Bronchial epithelial cell (primary cell): ENCODE measurements at regions not wholly inside any gene's neighbourhood (a gene's known extent, or its start where the extent isn't known, plus 50 kb on each side); places are given as distances from the start of the nearest gene placed in this dataset.
A peak's percentile ranks its signal among the peaks of the same experiment; 100 is the strongest.

Experiments used
- DNase-seq: peaks from one replicate; pipeline ENCODE4 v3.0.0-alpha.2; 2010; ENCODE audit warnings: low read depth
- FAIRE-seq: peaks from 2 replicates; lab custom pipeline; 2011; peaks lifted over from hg19 to GRCh38; lab: Jason Lieb, UNC
- H3K27me3 ChIP-seq: 2 replicates; pipeline ENCODE4 v1.5.1; 2011; ENCODE audit warnings: low read length; ENCODE audit not compliant: control insufficient read depth, insufficient read depth
- H3K36me3 ChIP-seq: 2 replicates; pipeline ENCODE4 v1.5.1; 2011; ENCODE audit warnings: low read length; ENCODE audit not compliant: control insufficient read depth, insufficient read depth
- H3K4me3 ChIP-seq: 2 replicates; pipeline ENCODE4 v1.5.1; 2011; ENCODE audit warnings: mild to moderate bottlenecking, low read depth, low read length, control low read depth
- TF ChIP-seq, protein P1 (sequence below): IDR thresholded peaks from 2 replicates; pipeline ENCODE4 v1.5.1; 2011; ENCODE audit warnings: mild to moderate bottlenecking, moderate library complexity, low read length, control low read depth, inconsistent platforms; ENCODE audit not compliant: insufficient read depth, severe bottlenecking

DNA sequence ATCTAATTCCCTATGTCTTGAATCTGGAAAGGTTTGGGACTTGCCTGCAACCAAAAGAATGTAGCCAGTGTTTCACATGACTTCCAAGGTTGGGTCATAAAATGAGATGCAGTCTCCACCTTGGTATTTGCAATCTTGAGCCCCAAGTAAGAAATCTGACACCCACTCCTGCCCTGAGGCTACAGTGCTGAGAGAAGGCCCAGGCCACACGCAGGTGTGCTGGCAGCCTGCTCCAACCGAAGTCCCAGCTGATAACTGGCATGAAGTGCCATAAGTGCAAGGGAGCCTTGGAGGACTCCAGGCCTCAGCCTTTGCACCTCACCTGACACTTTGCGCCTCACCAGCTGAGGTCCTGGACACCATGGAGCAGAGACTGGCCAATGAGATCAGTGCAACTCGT lies 182.7 kb downstream of the ANAPC1 start:
- peak; percentile 24 for DNase-seq
- FAIRE-seq: no peak
- no peaks in the 10 kb centered on the region for H3K36me3 ChIP-seq

DNA sequence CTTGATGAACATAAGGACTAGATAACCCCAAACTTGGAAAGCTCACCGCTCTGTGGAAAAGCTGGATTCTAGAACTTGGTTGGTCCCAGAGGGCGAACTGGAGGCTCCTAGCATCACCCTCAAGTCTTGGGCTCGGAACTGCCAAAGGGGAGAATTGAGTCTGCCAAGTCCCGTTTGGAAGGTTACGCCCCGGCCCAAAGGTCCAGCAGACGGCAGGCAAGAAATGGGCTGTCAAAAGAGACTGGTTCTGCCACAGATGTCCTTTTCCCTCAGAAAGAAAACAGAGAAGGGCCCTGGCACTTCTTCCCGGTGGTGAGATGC lies 182.2 kb downstream of the ANAPC1 start:
- no peaks in the 10 kb centered on the region for H3K36me3 ChIP-seq
- DNase-seq (no peak), FAIRE-seq (no peak)
- TF ChIP-seq, protein P1, sequence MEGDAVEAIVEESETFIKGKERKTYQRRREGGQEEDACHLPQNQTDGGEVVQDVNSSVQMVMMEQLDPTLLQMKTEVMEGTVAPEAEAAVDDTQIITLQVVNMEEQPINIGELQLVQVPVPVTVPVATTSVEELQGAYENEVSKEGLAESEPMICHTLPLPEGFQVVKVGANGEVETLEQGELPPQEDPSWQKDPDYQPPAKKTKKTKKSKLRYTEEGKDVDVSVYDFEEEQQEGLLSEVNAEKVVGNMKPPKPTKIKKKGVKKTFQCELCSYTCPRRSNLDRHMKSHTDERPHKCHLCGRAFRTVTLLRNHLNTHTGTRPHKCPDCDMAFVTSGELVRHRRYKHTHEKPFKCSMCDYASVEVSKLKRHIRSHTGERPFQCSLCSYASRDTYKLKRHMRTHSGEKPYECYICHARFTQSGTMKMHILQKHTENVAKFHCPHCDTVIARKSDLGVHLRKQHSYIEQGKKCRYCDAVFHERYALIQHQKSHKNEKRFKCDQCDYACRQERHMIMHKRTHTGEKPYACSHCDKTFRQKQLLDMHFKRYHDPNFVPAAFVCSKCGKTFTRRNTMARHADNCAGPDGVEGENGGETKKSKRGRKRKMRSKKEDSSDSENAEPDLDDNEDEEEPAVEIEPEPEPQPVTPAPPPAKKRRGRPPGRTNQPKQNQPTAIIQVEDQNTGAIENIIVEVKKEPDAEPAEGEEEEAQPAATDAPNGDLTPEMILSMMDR: no peak
- H3K4me3 ChIP-seq: no peak overlapping the region
- no peaks in the 10 kb centered on the region for H3K27me3 ChIP-seq

More for the DNA sequence above, 182.7 kb downstream of the ANAPC1 start:
- H3K27me3 ChIP-seq: no peaks in the 10 kb centered on the region
- TF ChIP-seq, protein P1: no peak
- no peak overlapping the region for H3K4me3 ChIP-seq

DNA sequence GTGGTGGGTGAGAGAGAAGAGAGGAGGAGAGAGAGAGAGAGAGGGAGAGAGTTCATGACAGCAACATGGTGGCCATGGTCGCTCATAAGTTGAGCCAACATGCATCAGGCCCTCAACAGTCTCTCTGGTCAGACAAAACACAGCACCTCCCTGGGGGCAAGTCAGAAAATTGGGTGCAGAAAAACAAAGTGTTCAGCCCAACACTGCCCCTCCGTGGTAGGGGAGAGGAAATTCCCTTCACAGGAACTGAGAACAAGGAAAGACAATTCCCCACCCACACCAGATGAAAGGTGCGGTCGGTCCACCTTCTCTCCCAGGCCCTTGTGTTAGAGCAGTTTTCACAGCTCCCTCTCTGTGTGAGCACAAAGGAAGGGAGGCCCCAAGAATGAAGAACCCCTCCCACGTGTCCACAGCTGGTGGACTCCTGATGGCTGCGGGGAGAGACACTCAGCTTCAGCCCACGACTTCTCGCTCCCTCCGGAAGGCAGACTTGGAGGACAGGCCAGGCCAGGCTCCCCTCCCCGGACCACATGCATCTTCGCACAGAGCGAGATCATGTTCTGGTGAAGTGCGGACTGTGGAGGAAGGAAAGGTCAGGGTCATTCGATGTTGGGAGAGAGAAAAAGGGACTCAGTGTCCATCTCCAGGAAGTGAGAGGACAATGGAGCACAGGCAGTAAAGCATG lies 181.7 kb downstream of the ANAPC1 start:
- FAIRE-seq: no peak
- Histone ChIP-seq H3K27me3 (no peaks in the 10 kb centered on the region), H3K36me3 (no peaks in the 10 kb centered on the region), H3K4me3 (no peak overlapping the region)
- peak; percentile 42 for DNase-seq
- TF ChIP-seq, protein P1: peak; percentile 67

DNA sequence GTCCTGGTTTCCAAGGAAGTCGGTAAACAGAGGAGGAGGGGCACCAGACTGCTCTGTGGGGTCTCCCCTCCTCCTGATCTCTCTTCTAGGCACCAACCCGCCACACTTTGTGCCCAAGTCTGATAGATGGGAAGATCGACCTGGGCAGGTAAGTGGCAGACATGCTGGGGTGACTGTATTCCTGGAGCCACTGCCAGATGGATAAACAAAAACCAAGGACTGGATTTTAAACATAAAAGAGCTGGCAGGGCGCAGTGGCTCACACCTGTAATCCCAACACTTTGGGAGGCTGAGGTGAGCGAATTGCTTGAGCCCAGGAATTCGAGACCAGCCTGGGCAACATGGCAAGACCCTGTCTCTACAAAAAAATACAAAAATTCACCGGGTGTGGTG lies 181.2 kb downstream of the ANAPC1 start:
- DNase-seq (no peak), FAIRE-seq (no peak)
- Histone ChIP-seq H3K27me3 (no peaks in the 10 kb centered on the region), H3K36me3 (no peaks in the 10 kb centered on the region), H3K4me3 (no peak overlapping the region)
- TF ChIP-seq, protein P1: no peak

DNA sequence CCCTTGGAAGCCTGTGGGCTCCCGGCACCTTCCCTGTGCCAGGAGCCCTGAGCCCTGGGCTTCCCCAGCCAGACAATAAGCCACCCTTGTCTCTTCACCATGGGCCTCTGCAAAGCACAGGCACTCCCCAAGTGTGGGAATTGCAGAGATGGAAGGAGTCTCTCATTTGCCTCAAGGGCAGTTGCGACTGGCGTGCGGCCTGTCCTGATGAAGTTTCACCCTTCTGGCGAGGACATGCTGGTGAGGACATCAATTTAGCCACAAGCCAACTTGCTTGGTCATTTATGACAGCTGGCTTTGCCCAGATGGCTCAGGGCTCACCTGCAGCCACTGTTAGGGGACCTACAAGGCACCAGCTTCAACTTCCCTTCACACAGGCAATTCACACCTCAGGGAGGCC lies 180.2 kb downstream of the ANAPC1 start:
- H3K27me3 ChIP-seq: no peaks in the 10 kb centered on the region
- DNase-seq (no peak), FAIRE-seq (no peak)
- H3K36me3 ChIP-seq: no peaks in the 10 kb centered on the region
- H3K4me3 ChIP-seq: no peak overlapping the region
- TF ChIP-seq, protein P1: no peak

DNA sequence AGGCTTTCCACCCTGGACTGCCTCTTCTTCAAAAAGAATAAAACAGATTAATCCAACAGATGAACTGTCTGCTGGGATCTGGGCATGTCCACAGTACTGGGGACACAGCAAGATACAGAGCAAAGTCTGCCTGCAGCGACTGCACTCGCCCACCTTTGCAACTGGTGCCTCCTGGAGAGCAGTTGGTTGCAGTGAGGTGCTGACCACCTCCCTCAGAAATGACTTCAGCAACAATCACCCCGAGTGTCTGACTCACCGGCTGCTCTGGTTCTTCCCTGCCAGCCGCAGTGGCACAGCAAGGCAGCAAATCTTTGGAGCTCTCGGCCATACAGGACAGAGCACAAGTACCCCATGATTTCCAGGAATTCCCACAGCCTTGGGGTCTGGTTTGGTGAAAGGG lies 179.7 kb downstream of the ANAPC1 start:
- Histone ChIP-seq H3K36me3 (no peaks in the 10 kb centered on the region), H3K27me3 (no peaks in the 10 kb centered on the region), H3K4me3 (no peak overlapping the region)
- DNase-seq (peak; percentile 80), FAIRE-seq (no peak)
- TF ChIP-seq, protein P1: no peak
